Ascending aorta (tissue), 2 donors: ENCODE measurements at regions not wholly inside any gene's neighbourhood (a gene's known extent, or its start where the extent isn't known, plus 50 kb on each side); places are given as distances from the start of the nearest gene placed in this dataset.

Source experiments
- DNase-seq, 2 donors: peaks; one replicate each; pipeline ENCODE4 v3.0.0-alpha.2; 2019; ENCODE audit warnings: low spot score in 2 of 2
- H3K27ac ChIP-seq, 2 donors: fragments of 200-600 bp; sonication (generic); one replicate each; pipeline ENCODE4 v1.5.1; 2016 to 2017; ENCODE audit warnings: mild to moderate bottlenecking in 1 of 2
- H3K27me3 ChIP-seq: fragments of 200-600 bp; sonication (generic); one replicate; pipeline ENCODE4 v1.5.1; 2017
- H3K36me3 ChIP-seq, 2 donors: fragments of 200-600 bp; sonication (generic); one replicate each; pipeline ENCODE4 v1.5.1; 2016
- H3K4me1 ChIP-seq, 2 donors: fragments of 200-600 bp; sonication (generic); one replicate each; pipeline ENCODE4 v1.5.1; 2016 to 2017; ENCODE audit warnings: mild to moderate bottlenecking in 1 of 2
- H3K4me3 ChIP-seq, 2 donors: fragments of 200-600 bp; sonication (generic); one replicate each; pipeline ENCODE4 v1.5.1; 2016 to 2017; ENCODE audit warnings: mild to moderate bottlenecking in 1 of 2
- H3K9me3 ChIP-seq, 2 donors: fragments of 200-600 bp; sonication (generic); one replicate each; pipeline ENCODE4 v1.5.1; 2016
- CTCF ChIP-seq, 3 experiments: fragments of 200-600 bp in 2 of 3; fragments of 450-650 bp in 1 of 3; sonication (generic) in 2 of 3; IDR thresholded peaks; one replicate each; pipeline ENCODE4 v1.5.1; 2016 to 2019; ENCODE audit warnings: antibody characterized with exemption in 3 of 3, mild to moderate bottlenecking in 1 of 3, moderate library complexity in 1 of 3
- intact Hi-C: fragments of 100-400 bp; cut with DNase I; formaldehyde crosslinking; loops from one replicate; pipeline ENCODE4 v1.15.1; 2023

- H3K4me3 ChIP-seq, result no peak overlapping the region
- H3K27ac ChIP-seq, result no peak overlapping the region
- DNase-seq, result no peak
- no peaks in the 10 kb centered on the region for H3K9me3 ChIP-seq
- H3K27me3 ChIP-seq, result no peaks in the 10 kb centered on the region
- intact Hi-C loops, result no loop called here
- TF ChIP-seq CTCF (IDR thresholded peaks at IDR 0.05), result no peak
- no peaks in the 10 kb centered on the region for H3K36me3 ChIP-seq
- no peaks in the 10 kb centered on the region for H3K4me1 ChIP-seq
Measured at GRCh38 chr13:107736170-107736569, 479.2 kb downstream of the LIG4 start.

- intact Hi-C loops, result no loop called here
- H3K4me3 ChIP-seq, result no peak overlapping the region
- DNase-seq, result no peak
- no peaks in the 10 kb centered on the region for H3K27me3 ChIP-seq
- no peaks in the 10 kb centered on the region for H3K36me3 ChIP-seq
- no peaks in the 10 kb centered on the region for H3K9me3 ChIP-seq
- no peaks in the 10 kb centered on the region for H3K4me1 ChIP-seq
- H3K27ac ChIP-seq, result no peak overlapping the region
- no peak for TF ChIP-seq CTCF (IDR thresholded peaks at IDR 0.05)
Measured at GRCh38 chr13:107734891-107735625, 480.3 kb downstream of the LIG4 start.

GRCh38 chr13:107733276-107733675, 482.1 kb downstream of the LIG4 start:
- Histone ChIP-seq H3K9me3 (no peaks in the 10 kb centered on the region), H3K27me3 (no peaks in the 10 kb centered on the region), H3K36me3 (no peaks in the 10 kb centered on the region), H3K4me3 (no peak overlapping the region), H3K4me1 (no peaks in the 10 kb centered on the region), H3K27ac (no peak overlapping the region)
- intact Hi-C loops, result no loop called here
- DNase-seq, result no peak
- no peak for TF ChIP-seq CTCF (IDR thresholded peaks at IDR 0.05)

- DNase-seq, result no peak
- Histone ChIP-seq H3K27me3 (no peaks in the 10 kb centered on the region), H3K4me1 (no peaks in the 10 kb centered on the region), H3K36me3 (no peaks in the 10 kb centered on the region), H3K4me3 (no peak overlapping the region), H3K9me3 (no peaks in the 10 kb centered on the region), H3K27ac (no peak overlapping the region)
- intact Hi-C loops, result no loop called here
- no peak for TF ChIP-seq CTCF (IDR thresholded peaks at IDR 0.05)
Measured at GRCh38 chr13:107730813-107731212, 484.5 kb downstream of the LIG4 start.

- intact Hi-C loops, result no loop called here
- Histone ChIP-seq H3K27me3 (no peaks in the 10 kb centered on the region), H3K9me3 (no peaks in the 10 kb centered on the region), H3K36me3 (no peaks in the 10 kb centered on the region), H3K4me1 (no peaks in the 10 kb centered on the region), H3K27ac (no peak overlapping the region), H3K4me3 (no peak overlapping the region)
- TF ChIP-seq CTCF (IDR thresholded peaks at IDR 0.05), result no peak
- no peak for DNase-seq
Measured at GRCh38 chr13:107721125-107721869, 494.0 kb downstream of the LIG4 start.
